K562 (cell line): ENCODE measurements at regions not wholly inside any gene's neighbourhood (a gene's known extent, or its start where the extent isn't known, plus 50 kb on each side); places are given as distances from the start of the nearest gene placed in this dataset.

Experiments
- ATAC-seq: fragments of 200-7000 bp; cut with Tn5 transposase; 3 replicates; pipeline ENCODE4 v1.9.1; 2020; ENCODE audit warnings: moderate library complexity
- BruUV-seq: library from RNA; stranded (reverse); fragments of 400-500 nt; replicated peaks from 2 replicates; lab custom pipeline; 2021; lab: Mats Ljungman, UMichigan
- CTCF ChIA-PET: fragments of 300-600 bp; formaldehyde crosslinking; extraction: SDS; loops from one replicate; lab custom pipeline; 2021; ENCODE audit warnings: low intra/inter-chr PET ratio; lab: Yijun Ruan, JAX
- POLR2A ChIA-PET: fragments of 300-600, 350-650 bp; sonication (Branson Sonifier 250); formaldehyde crosslinking; extraction: SDS; loops from one replicate; lab custom pipeline; 2021; ENCODE audit warnings: antibody characterized with exemption, inconsistent platforms; lab: Yijun Ruan, JAX
- DNase-seq, 4 experiments: peaks; one replicate each; pipeline versions ENCODE4 v3.0.0 to v3.0.0-alpha.2; 2011 to 2018; ENCODE audit warnings: low spot score in 3 of 4, mixed read lengths in 3 of 4; ENCODE audit errors: extremely low read depth in 1 of 4
- FAIRE-seq: peaks from 2 replicates; lab custom pipeline; 2011; peaks lifted over from hg19 to GRCh38; lab: Jason Lieb, UNC
- H2AFZ ChIP-seq: 2 replicates; pipeline ENCODE4 v1.6.0; 2011; ENCODE audit warnings: low read depth, low read length, control low read depth, inconsistent platforms
- H3K27ac ChIP-seq: fragments of 200-600 bp; 3 replicates; pipeline ENCODE4 v1.8.0; 2011; ENCODE audit warnings: low read depth, mild to moderate bottlenecking, control low read depth, inconsistent platforms, low read length, moderate library complexity, mixed read lengths; ENCODE audit errors: extremely low read depth
- H3K27me3 ChIP-seq, 2 experiments: fragments of 300-600 bp in 1 of 2; 2 replicates in 1 of 2; 3 replicates in 1 of 2; pipeline versions ENCODE4 v1.6.0 to v1.8.0; 2011; ENCODE audit warnings: inconsistent platforms in 2 of 2, low read length in 2 of 2, mild to moderate bottlenecking in 1 of 2, mixed read lengths in 1 of 2, moderate library complexity in 1 of 2; ENCODE audit not compliant: control insufficient read depth in 2 of 2, insufficient read depth in 2 of 2
- H3K36me3 ChIP-seq: fragments of 300-600 bp; 3 replicates; pipeline ENCODE4 v1.8.0; 2011; ENCODE audit warnings: mild to moderate bottlenecking, low read length, inconsistent platforms; ENCODE audit not compliant: control insufficient read depth, insufficient read depth
- H3K4me1 ChIP-seq, 2 experiments: fragments of 200-600 bp in 1 of 2; replicated peaks in 1 of 2; 2 replicates in 1 of 2; 3 replicates in 1 of 2; pipeline versions ENCODE4 v1.5.1 to v1.8.0; 2011; ENCODE audit warnings: inconsistent platforms in 2 of 2, low read length in 2 of 2, mild to moderate bottlenecking in 1 of 2, mixed read lengths in 1 of 2, moderate library complexity in 1 of 2; ENCODE audit not compliant: control insufficient read depth in 2 of 2, insufficient read depth in 2 of 2
- H3K4me2 ChIP-seq: 2 replicates; pipeline ENCODE4 v1.6.1; 2011; ENCODE audit warnings: low read length, control low read depth, inconsistent platforms, mixed read lengths; ENCODE audit not compliant: insufficient read depth
- H3K4me3 ChIP-seq: fragments of 200-600 bp; sonication (generic), shearing (Covaris generic); 2 replicates; pipeline ENCODE4 v1.5.1; 2016; ENCODE audit warnings: control low read depth, inconsistent platforms
- H3K79me2 ChIP-seq: fragments of 200-600 bp; 3 replicates; pipeline ENCODE4 v1.8.0; 2011; ENCODE audit warnings: low read length, inconsistent platforms; ENCODE audit not compliant: control insufficient read depth, insufficient read depth
- H3K9ac ChIP-seq, 2 experiments: 2 replicates each; pipeline versions ENCODE4 v1.6.0 to v1.6.1; 2011; ENCODE audit warnings: low read depth in 2 of 2, low read length in 2 of 2, control low read depth in 1 of 2, inconsistent platforms in 1 of 2, mild to moderate bottlenecking in 1 of 2, mixed read lengths in 1 of 2; ENCODE audit not compliant: insufficient read depth in 1 of 2
- H3K9me1 ChIP-seq: one replicate; pipeline ENCODE4 v1.6.0; 2011; ENCODE audit warnings: inconsistent platforms, mild to moderate bottlenecking, low read length, moderate library complexity; ENCODE audit not compliant: control insufficient read depth, insufficient read depth
- H3K9me3 ChIP-seq: replicated peaks from 2 replicates; pipeline ENCODE4 v1.5.1; 2011; ENCODE audit warnings: low read depth, low read length, inconsistent platforms; ENCODE audit not compliant: control insufficient read depth, insufficient read depth
- H4K20me1 ChIP-seq: replicated peaks from 2 replicates; pipeline ENCODE4 v1.6.1; 2011; ENCODE audit warnings: low read length, inconsistent platforms, mixed read lengths; ENCODE audit not compliant: control insufficient read depth, insufficient read depth
- FOXK1 ChIP-seq: sonication (generic); formaldehyde crosslinking; IDR thresholded peaks from 2 replicates; pipeline ENCODE4 v1.8.0; 2022; ENCODE audit warnings: missing genetic modification reagents, mild to moderate bottlenecking, borderline replicate concordance
- RFX1 ChIP-seq: fragments of 450-650 bp; IDR thresholded peaks from 2 replicates; pipeline ENCODE4 v1.6.1; 2016; ENCODE audit warnings: mild to moderate bottlenecking, moderate library complexity
- ZNF224 ChIP-seq: sonication (generic); formaldehyde crosslinking; IDR thresholded peaks from 2 replicates; pipeline ENCODE4 v1.8.0; 2022; ENCODE audit warnings: mild to moderate bottlenecking, missing genetic modification reagents
- WGBS: fragments of 100-300 bp; shearing (Covaris generic); methylation state at CpG from one replicate; pipeline ENCODE4 v1.1.6; 2016; ENCODE audit warnings: low coverage, mixed read lengths; ENCODE audit not compliant: insufficient coverage; ENCODE audit errors: missing lambda C conversion rate; 5-methylcytosine and 5-hydroxymethylcytosine counted together
- in situ Hi-C: fragments of 300-500 bp; cut with MboI; formaldehyde crosslinking; loops from 4 replicates; pipeline ENCODE4 v1.15.0; 2018; ENCODE audit warnings: inconsistent platforms, mixed read lengths
- intact Hi-C: fragments of 100-400 bp; cut with micrococcal nuclease; formaldehyde crosslinking; loops from 2 replicates; pipeline ENCODE4 v1.14.2; 2022
- TF ChIP-seq, protein P1 (sequence below): fragments of 450-650 bp; IDR thresholded peaks from 2 replicates; pipeline ENCODE4 v1.6.1; 2016
- TF ChIP-seq, protein P2 (sequence below): fragments of 450-650 bp; formaldehyde crosslinking; IDR thresholded peaks from 2 replicates; pipeline ENCODE4 v1.4.0; 2020; ENCODE audit warnings: mild to moderate bottlenecking, moderate library complexity

DNA sequence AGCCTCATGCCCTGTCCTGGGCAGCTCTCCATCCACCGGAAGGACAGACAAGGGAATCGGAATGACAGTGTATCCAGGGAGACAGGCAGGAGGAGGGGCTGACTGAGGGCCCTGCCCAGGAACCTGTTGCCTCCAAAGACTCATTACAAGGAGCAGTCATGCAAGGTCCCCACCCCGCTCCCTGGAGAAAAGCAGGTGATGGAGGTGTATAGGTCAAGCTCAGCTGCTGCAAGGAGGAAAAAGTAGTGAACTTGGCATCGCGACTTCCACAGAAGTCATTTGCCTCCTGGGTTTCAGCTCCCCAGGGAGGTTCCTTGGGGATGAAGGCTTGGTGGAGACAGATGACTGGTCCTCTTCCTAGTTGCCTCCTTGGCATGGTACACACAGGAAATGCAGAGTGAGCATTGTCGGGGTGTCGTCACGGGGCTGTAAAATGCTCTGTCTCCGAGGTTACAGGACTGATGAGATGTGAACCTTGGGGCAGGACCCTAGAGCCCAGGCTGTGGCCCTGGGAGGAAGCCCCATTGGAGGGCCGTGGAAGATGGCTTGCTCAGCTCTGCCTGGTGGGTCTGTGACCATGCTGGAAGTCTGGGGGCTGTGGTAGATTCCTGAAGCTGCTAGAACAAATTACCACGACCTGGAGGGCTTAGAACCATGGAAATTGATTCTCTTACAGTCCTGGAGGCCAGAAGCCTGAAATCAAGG, 219.6 kb upstream of the C1orf174 start:
- Histone ChIP-seq H3K36me3 (no peaks in the 10 kb centered on the region), H2AFZ (no peak overlapping the region), H3K4me2 (no peak overlapping the region), H3K79me2 (no peaks in the 10 kb centered on the region), H3K27me3 (peaks cover 34 to 75% of the 10 kb centered on the region in 2 experiments; a peak in 4 of 5 replicates), H4K20me1 (0 out of 2 replicates have a peak, but pooled peaks cover 2% of the 10 kb centered on the region), H3K9me1 (no peaks in the 10 kb centered on the region), H3K9me3 (no peaks in the 10 kb centered on the region), H3K27ac (no peak overlapping the region), H3K4me3 (no peak overlapping the region), H3K4me1 (no peaks in the 10 kb centered on the region), H3K9ac (no peak overlapping the region; a peak in 1 of 4 replicates)
- ATAC-seq (no peak; the same call in 2 of the 3 replicates), FAIRE-seq (no peak), DNase-seq (no peak)
- ChIA-PET CTCF (no interaction called here), POLR2A (interaction anchor here (0.6 to 0.7 kb wide), 2 partner anchors 13 to 220 kb away, joined by 3 read pairs; partner anchors contain the start of gene C1orf174)
- no TSS peak for BruUV-seq
- under 1% methylated on average over 11 of the region's 11 CpGs for WGBS
- TF ChIP-seq, protein P1, sequence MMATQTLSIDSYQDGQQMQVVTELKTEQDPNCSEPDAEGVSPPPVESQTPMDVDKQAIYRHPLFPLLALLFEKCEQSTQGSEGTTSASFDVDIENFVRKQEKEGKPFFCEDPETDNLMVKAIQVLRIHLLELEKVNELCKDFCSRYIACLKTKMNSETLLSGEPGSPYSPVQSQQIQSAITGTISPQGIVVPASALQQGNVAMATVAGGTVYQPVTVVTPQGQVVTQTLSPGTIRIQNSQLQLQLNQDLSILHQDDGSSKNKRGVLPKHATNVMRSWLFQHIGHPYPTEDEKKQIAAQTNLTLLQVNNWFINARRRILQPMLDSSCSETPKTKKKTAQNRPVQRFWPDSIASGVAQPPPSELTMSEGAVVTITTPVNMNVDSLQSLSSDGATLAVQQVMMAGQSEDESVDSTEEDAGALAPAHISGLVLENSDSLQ: 0 out of 2 replicates have a peak, but pooled peaks have one; percentile 20
- TF ChIP-seq FOXK1 (CRISPR knock-in tag) (no peak), ZNF224 (no peak), RFX1 (peak; percentile 37; the same call in 1 of the 2 replicates)
- TF ChIP-seq, protein P2, sequence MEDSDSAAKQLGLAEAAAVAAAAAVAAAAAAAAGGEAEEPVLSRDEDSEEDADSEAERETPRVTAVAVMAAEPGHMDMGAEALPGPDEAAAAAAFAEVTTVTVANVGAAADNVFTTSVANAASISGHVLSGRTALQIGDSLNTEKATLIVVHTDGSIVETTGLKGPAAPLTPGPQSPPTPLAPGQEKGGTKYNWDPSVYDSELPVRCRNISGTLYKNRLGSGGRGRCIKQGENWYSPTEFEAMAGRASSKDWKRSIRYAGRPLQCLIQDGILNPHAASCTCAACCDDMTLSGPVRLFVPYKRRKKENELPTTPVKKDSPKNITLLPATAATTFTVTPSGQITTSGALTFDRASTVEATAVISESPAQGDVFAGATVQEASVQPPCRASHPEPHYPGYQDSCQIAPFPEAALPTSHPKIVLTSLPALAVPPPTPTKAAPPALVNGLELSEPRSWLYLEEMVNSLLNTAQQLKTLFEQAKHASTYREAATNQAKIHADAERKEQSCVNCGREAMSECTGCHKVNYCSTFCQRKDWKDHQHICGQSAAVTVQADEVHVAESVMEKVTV (CRISPR knock-in tag): no peak
- intact Hi-C loops: no loop called here
- in situ Hi-C loops: no loop called here
